ENCODE measurements at regions not wholly inside any gene's neighbourhood (a gene's known extent, or its start where the extent isn't known, plus 50 kb on each side); places are given as distances from the start of the nearest gene placed in this dataset.
"Not testable (repeated sequence)": the region's sequence is repeated elsewhere in the genome, so short reads cannot be mapped to it uniquely, and the experiment has no call there.

DNA sequence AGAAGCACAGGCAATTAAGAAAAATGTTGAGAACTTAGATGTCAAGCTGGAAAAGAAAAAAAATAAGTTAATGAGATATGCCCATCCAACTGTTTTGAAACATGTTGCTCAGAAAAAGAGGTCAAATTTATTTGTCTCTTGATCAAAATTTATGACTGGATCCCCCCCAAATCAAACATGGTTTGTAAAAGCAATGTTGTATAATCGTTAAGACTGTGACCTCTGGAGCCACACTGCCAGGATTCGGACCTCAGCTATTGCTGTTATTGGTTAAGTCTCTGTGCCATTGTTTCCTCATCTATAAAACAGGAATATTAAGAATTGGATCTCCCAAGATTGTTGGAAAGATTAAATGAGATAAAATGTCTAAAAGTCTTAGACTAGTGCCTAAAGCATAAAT, 51.9 kb upstream of the LRRK2 start:
- Mint-ChIP-seq H3K9me3 (peaks cover 5% of the 10 kb centered on the region), H3K27me3 (peaks cover 25% of the 10 kb centered on the region), H3K36me3 (ENCODE audit: low read depth) (no peaks in the 10 kb centered on the region), H3K4me3 (no peak overlapping the region), H3K4me1 (peaks cover 21% of the 10 kb centered on the region), H3K27ac (no peak overlapping the region)
- intact Hi-C loops (cut with micrococcal nuclease) = no loop called here
- DNase-seq = no peak

DNA sequence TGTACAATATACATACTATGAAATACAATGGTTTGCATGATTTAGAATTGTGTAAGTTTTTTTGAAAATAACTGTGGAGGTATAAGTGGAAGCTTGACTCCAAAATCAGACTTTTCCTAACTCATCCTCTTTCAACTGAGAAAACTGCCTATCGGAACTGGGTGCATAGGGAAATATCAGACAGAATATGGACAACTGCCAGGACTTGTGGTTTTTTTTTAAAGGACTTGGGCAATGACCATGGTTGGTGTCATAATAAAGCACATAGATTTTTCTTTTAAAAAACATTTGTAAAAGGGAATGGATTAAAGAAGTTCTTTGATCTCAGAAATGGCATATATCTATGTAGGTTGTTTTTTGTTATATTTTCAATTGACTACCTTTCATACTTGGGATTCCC, 53.3 kb upstream of the LRRK2 start:
- Mint-ChIP-seq H3K4me1 (peaks cover 21% of the 10 kb centered on the region), H3K27ac (no peak overlapping the region), H3K4me3 (no peak overlapping the region), H3K9me3 (peaks cover 5% of the 10 kb centered on the region), H3K36me3 (ENCODE audit: low read depth) (no peaks in the 10 kb centered on the region), H3K27me3 (peaks cover 25% of the 10 kb centered on the region)
- no peak for DNase-seq
- intact Hi-C loops (cut with micrococcal nuclease) = no loop called here

DNA sequence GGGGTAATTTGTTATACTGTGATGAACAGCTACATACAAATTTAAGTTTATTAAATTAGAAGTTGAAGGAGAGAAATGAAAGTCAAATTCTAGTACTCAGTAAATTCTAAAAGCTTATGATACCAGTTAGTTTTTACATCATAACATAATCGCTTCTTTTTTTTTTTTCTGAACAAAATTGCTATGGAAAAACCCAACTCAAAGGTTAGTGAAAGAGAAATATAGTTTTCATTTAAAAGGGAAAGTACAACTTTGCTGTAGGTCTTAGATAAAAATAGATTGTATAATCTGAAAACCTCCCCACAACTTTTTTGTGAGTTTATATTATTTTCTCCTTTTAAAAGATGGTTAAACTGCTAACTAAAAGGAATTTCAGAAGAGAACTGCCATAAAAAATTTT, 53.7 kb upstream of the LRRK2 start:
- intact Hi-C loops (cut with micrococcal nuclease) = no loop called here

DNA sequence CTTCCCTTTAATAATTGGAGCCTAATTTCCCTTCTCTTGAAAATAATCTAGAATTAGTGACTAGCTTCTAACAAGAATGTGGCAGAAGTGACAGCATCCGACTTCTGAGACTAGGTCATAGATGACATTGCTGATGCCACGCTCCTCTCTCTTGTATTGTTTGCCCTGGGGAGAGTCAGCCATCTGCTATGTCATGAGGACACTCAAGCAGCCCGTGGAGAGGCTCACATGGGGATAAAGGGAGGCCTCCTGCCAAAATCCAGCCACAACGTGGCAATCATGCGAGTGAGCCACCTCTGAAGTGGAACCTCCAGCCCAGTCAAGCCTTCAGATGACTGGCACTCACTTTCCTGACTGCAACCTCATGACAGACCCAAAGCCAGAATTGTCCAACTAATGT, 54.2 kb upstream of the LRRK2 start:
- H3K4me1 Mint-ChIP-seq = peaks cover 21% of the 10 kb centered on the region
- no peak overlapping the region for H3K4me3 Mint-ChIP-seq
- H3K9me3 Mint-ChIP-seq = peaks cover 5% of the 10 kb centered on the region
- no peak overlapping the region for H3K27ac Mint-ChIP-seq
- DNase-seq = no peak
- no peaks in the 10 kb centered on the region for H3K36me3 Mint-ChIP-seq (ENCODE audit: low read depth)
- intact Hi-C loops (cut with micrococcal nuclease) = no loop called here
- H3K27me3 Mint-ChIP-seq = peaks cover 26% of the 10 kb centered on the region

More for the DNA sequence above, 53.7 kb upstream of the LRRK2 start:
- no peak overlapping the region for H3K27ac Mint-ChIP-seq
- H3K27me3 Mint-ChIP-seq = peaks cover 26% of the 10 kb centered on the region
- no peaks in the 10 kb centered on the region for H3K36me3 Mint-ChIP-seq (ENCODE audit: low read depth)
- no peak for DNase-seq
- H3K4me1 Mint-ChIP-seq = peaks cover 21% of the 10 kb centered on the region
- H3K4me3 Mint-ChIP-seq = no peak overlapping the region
- peaks cover 5% of the 10 kb centered on the region for H3K9me3 Mint-ChIP-seq

DNA sequence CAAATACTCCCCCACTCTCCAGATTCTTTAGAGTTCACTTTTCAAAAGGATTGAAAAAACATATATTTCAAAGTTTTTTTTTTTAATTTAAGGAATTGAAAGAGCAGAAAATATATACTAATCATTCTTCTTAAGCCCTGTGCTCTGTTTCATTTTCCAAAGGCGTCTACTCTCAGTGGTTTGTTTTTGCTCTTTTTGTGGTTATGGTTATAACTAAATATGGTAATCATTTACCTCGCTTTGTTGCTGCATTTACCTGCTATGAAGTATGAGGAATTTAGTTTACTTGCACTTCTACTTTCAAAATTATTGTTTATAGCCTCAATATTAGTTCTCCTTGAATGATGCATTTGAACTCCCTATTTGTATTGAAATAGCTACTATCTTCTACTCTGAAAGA, 55.9 kb upstream of the LRRK2 start:
- Mint-ChIP-seq H3K4me3 (peak overlapping the region; percentile 57), H3K27ac (peak overlapping the region; percentile 63), H3K36me3 (ENCODE audit: low read depth) (no peaks in the 10 kb centered on the region), H3K4me1 (peaks cover 19% of the 10 kb centered on the region), H3K9me3 (peaks cover 13% of the 10 kb centered on the region), H3K27me3 (peaks cover 26% of the 10 kb centered on the region)
- DNase-seq = peak; percentile 65
- intact Hi-C loops (cut with micrococcal nuclease) = loop anchor here (1.0 to 2.0 kb wide), 2 partner anchors 16 to 51 kb away; no protein-coding TSS in a partner anchor

DNA sequence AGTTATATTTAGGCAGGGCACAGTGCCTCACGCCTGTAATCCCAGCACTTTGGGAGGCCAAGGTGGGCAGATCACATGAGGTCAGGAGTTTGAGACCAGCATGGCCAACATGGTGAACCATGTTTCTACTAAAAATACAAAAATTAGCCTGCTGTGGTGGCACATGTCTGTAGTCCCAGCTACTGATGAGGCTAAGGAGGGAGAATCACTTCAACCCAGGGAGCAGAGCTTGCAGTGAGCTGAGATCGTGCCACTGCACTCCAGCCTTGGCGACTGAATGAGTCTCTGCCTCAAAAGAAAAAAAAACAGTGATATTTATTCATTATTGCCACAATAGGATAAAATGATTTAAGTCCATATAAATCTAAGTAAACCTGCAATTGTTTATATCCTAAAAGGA, 56.4 kb upstream of the LRRK2 start:
- H3K27ac Mint-ChIP-seq; H3K36me3 Mint-ChIP-seq (ENCODE audit: low read depth): not testable (repeated sequence)
- DNase-seq = peak; percentile 59
- H3K4me1 Mint-ChIP-seq = peaks cover 19% of the 10 kb centered on the region
- H3K4me3 Mint-ChIP-seq = peak overlapping the region; percentile 32
- intact Hi-C loops (cut with micrococcal nuclease) = loop anchor here (2.0 kb wide), 1 partner anchor 16 kb away; no protein-coding TSS in a partner anchor
- H3K27me3 Mint-ChIP-seq = peaks cover 23% of the 10 kb centered on the region
- peaks cover 13% of the 10 kb centered on the region for H3K9me3 Mint-ChIP-seq

DNA sequence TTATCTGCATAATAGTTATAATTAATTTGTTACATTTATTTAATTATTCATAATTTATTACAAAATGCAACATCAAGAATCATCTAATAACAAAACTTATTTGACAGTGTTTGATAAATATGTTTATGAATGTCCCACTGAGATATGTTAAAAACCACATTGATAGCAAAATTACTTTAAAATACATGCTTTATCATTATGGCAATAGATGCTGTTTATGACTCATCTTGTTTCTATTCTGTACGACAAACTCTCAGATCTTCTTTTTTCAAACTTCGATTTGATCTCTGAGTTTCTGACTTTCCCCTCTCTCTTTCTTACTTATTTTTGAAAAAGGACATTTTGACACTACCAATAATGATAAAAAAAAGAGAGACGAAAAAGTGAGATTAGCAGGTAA, 56.8 kb upstream of the LRRK2 start:
- intact Hi-C loops (cut with micrococcal nuclease) = loop anchor here (2.0 kb wide), 1 partner anchor 15 kb away; no protein-coding TSS in a partner anchor
- no peak overlapping the region for H3K27ac Mint-ChIP-seq
- no peak for DNase-seq
- peaks cover 12% of the 10 kb centered on the region for H3K9me3 Mint-ChIP-seq
- peak overlapping the region; percentile 32 for H3K4me3 Mint-ChIP-seq
- peaks cover 23% of the 10 kb centered on the region for H3K27me3 Mint-ChIP-seq
- H3K36me3 Mint-ChIP-seq (ENCODE audit: low read depth) = no peaks in the 10 kb centered on the region
- peaks cover 19% of the 10 kb centered on the region for H3K4me1 Mint-ChIP-seq

DNA sequence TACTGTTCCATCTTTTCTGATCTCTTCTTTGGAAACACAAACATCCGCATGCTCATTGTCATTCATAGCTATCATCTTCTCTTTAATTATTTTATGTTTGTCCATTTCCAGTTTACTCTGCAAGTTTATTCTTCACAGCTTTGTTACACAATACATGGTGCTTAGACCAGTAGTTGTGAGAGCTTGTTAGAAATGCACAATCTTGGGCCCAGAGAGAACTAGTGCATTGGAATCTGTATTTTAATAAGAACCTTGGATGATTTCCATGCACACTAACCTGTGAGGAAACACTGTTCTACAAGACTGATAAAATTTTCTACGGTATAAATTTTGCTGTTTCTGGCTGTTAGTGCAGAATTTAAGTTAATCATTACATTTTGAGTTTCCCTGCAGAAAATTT, 59.3 kb upstream of the SLC2A13 start:
- Mint-ChIP-seq H3K27ac (no peak overlapping the region), H3K27me3 (peaks cover 24% of the 10 kb centered on the region), H3K4me1 (peaks cover 15% of the 10 kb centered on the region)

DNA sequence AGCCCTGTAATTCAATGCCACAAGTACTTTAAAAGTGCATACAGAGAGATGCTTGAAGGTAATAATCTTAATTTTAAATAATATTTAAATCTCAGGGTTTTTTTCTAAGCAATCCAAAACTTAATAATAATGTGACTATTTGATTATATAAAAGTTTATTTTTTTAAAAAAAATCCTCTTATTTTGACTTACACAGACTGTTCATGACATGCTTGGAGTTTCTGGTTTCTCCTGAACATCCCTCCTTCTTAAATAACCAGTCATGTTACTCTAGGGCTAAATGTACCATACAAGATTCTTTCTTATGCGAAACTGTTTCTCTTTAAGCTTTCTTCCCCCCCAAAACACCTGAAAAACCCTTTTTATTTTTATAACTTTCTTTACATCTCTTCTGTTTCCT, 58.2 kb upstream of the SLC2A13 start:
- Mint-ChIP-seq H3K4me1 (peaks cover 9% of the 10 kb centered on the region), H3K4me3 (no peak overlapping the region), H3K9me3 (peaks cover 19% of the 10 kb centered on the region), H3K36me3 (ENCODE audit: low read depth) (no peaks in the 10 kb centered on the region), H3K27me3 (peaks cover 24% of the 10 kb centered on the region), H3K27ac (no peak overlapping the region)
- DNase-seq = no peak
- intact Hi-C loops (cut with micrococcal nuclease) = no loop called here

More for the DNA sequence above, 59.3 kb upstream of the SLC2A13 start:
- peaks cover 19% of the 10 kb centered on the region for H3K9me3 Mint-ChIP-seq
- no peaks in the 10 kb centered on the region for H3K36me3 Mint-ChIP-seq (ENCODE audit: low read depth)
- intact Hi-C loops (cut with micrococcal nuclease) = no loop called here
- H3K4me3 Mint-ChIP-seq = no peak overlapping the region
- no peak for DNase-seq

DNA sequence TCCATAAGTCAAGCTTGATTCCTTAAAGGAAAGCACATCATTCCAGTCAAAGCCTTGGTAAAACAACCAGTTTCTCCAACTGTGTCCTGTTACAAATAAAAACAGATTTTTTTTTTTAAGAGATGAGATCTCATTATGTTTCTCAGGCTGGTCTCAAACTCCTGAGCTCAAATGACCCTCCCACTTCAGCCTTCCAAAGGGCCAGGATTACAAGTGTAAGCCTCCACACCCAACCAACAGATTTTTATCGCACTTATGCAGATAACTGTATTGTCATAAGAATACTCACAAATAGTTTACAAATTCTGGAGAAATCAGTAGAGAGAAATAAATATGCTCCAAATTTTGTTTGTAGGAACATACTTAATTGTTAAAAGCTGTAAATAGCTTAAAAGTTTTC, 56.2 kb upstream of the SLC2A13 start:
- DNase-seq = no peak
- intact Hi-C loops (cut with micrococcal nuclease) = no loop called here
- Mint-ChIP-seq H3K27ac (no peak overlapping the region), H3K27me3 (peaks cover 29% of the 10 kb centered on the region), H3K4me3 (no peak overlapping the region), H3K36me3 (ENCODE audit: low read depth) (no peaks in the 10 kb centered on the region), H3K4me1 (no peaks in the 10 kb centered on the region), H3K9me3 (peaks cover 19% of the 10 kb centered on the region)

DNA sequence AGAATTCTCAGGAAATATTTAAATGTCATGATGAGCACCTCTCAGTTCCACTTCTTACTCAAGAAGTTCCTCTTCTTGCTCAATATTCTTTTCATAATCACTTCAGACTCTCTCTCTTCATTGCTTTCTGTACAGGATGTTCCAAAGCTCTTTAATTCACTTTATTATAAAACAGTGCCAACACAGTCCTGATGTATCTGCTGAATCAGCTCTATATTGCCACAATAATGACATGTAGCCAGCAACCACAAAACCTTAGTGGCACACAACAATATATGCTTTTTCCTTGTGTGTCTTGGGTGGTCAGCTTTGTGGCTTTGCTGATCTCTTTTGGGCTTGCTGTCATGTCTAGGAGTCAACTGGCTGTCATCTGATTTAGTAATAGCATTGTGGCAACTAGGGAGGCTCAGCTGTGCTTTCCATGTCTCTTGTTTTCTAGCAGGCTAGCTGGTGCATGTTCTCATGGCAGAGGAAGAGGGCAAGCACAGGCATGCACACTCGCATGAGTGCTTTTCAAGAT, 52.8 kb upstream of the SLC2A13 start:
- H3K27ac Mint-ChIP-seq = no peak overlapping the region
- no peak overlapping the region for H3K4me3 Mint-ChIP-seq
- DNase-seq = no peak
- H3K9me3 Mint-ChIP-seq = peaks cover 11% of the 10 kb centered on the region
- intact Hi-C loops (cut with micrococcal nuclease) = loop anchor here (10.0 kb wide), 1 partner anchor 766 kb away; no protein-coding TSS in a partner anchor
- no peaks in the 10 kb centered on the region for H3K36me3 Mint-ChIP-seq (ENCODE audit: low read depth)
- no peaks in the 10 kb centered on the region for H3K4me1 Mint-ChIP-seq
- peaks cover 30% of the 10 kb centered on the region for H3K27me3 Mint-ChIP-seq

DNA sequence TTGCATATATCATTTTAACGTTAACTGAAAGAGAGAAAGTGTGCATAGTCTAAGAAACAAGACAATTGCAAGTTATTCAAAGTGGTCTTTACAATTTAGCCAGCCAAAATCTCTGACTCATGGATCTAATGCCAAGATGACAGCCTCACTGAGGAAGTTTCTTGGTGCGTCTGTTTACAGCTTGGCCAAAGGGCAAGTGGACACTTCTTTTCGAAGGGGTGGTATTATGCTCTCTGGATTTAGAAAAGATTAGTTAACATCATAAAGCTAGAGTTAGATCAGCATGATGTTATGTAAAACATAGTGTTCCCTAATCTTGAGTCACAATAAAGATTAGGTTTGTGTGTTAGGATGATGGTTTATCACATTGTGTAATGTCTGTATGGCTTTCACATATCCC, 51.5 kb upstream of the SLC2A13 start:
- peaks cover 10% of the 10 kb centered on the region for H3K9me3 Mint-ChIP-seq
- DNase-seq = no peak
- H3K4me1 Mint-ChIP-seq = no peaks in the 10 kb centered on the region
- peaks cover 33% of the 10 kb centered on the region for H3K27me3 Mint-ChIP-seq
- intact Hi-C loops (cut with micrococcal nuclease) = loop anchor here (10.0 kb wide), 1 partner anchor 767 kb away; no protein-coding TSS in a partner anchor
- H3K36me3 Mint-ChIP-seq (ENCODE audit: low read depth) = no peaks in the 10 kb centered on the region
- H3K4me3 Mint-ChIP-seq = no peak overlapping the region
- H3K27ac Mint-ChIP-seq = no peak overlapping the region

DNA sequence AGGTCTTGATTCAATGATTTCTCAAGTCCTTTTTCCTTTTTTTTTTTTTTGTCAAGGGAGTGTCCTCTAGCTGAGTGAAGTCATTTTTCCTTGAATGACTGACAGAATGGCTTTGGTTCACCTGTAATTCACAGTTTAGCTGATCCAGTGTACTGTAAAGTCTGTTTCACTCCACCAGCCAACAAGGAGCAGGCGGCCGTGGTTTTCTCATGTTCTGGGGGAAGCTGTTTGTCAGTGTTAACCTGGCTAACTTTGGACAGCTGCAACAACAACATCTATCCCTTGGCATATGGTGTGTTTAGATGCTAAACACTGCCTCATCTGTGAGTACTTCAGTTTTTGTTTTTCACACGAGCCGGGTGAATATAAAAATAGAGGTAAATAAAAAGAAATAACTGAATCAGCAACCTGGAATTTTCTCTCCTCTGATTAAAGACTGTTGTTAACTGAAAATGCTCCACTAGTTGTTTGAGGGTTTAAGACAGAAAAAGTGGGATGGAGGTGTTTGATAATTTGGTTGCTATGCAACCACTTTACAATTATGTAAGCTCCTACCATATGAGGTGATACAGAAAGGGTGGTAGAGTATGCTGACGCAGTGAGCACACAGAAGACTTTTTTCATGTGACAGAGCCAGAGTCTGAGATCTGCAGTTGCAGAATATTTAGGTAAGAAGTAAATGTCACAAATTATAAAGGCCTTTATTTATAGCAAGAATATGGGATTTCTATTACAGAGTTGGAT, 50.3 kb upstream of the SLC2A13 start:
- H3K36me3 Mint-ChIP-seq (ENCODE audit: low read depth) = no peaks in the 10 kb centered on the region
- H3K9me3 Mint-ChIP-seq = peaks cover 3% of the 10 kb centered on the region
- intact Hi-C loops (cut with micrococcal nuclease) = loop anchor here (10.0 kb wide), 1 partner anchor 769 kb away; no protein-coding TSS in a partner anchor
- no peak overlapping the region for H3K27ac Mint-ChIP-seq
- H3K4me1 Mint-ChIP-seq = no peaks in the 10 kb centered on the region
- H3K4me3 Mint-ChIP-seq = no peak overlapping the region
- no peak for DNase-seq
- peaks cover 33% of the 10 kb centered on the region for H3K27me3 Mint-ChIP-seq

Data from activated CD4-positive, alpha-beta T cell treated with anti-CD3 and anti-CD28 coated beads, Interleukin-2, amount 10 ng/mL, durations not matched to agents 24 days and 14 days (primary cell).